Fibroblast of lung (primary cell): ENCODE measurements at regions not wholly inside any gene's neighbourhood (a gene's known extent, or its start where the extent isn't known, plus 50 kb on each side); places are given as distances from the start of the nearest gene placed in this dataset.

Experiments used
- DNase-seq, 2 donors: peaks; one replicate each; pipeline versions ENCODE4 v3.0.0 to v3.0.0-alpha.2; 2010; ENCODE audit warnings: low read depth in 2 of 2
- H2AFZ ChIP-seq: 2 replicates; pipeline ENCODE4 v1.5.1; 2012; ENCODE audit warnings: low read length, control low read depth, inconsistent platforms
- H3K27ac ChIP-seq: 2 replicates; pipeline ENCODE4 v1.5.1; 2011; ENCODE audit warnings: low read length, control low read depth; ENCODE audit not compliant: insufficient read depth
- H3K27me3 ChIP-seq: 2 replicates; pipeline ENCODE4 v1.5.1; 2011; ENCODE audit warnings: mild to moderate bottlenecking, low read length; ENCODE audit not compliant: control insufficient read depth, insufficient read depth
- H3K36me3 ChIP-seq: 2 replicates; pipeline ENCODE4 v1.5.1; 2011; ENCODE audit warnings: low read length; ENCODE audit not compliant: control insufficient read depth, insufficient read depth
- H3K4me1 ChIP-seq: 2 replicates; pipeline ENCODE4 v1.5.1; 2011; ENCODE audit warnings: low read length; ENCODE audit not compliant: control insufficient read depth, insufficient read depth; ENCODE audit errors: extremely low read depth
- H3K4me2 ChIP-seq: 2 replicates; pipeline ENCODE4 v1.5.1; 2011; ENCODE audit warnings: low read length, control low read depth; ENCODE audit not compliant: insufficient read depth; ENCODE audit errors: extremely low read depth
- H3K4me3 ChIP-seq, 4 experiments: fragments of 200-600 bp in 1 of 4; sonication (generic) in 1 of 4; replicated peaks in 1 of 4; 2 replicates each; pipeline ENCODE4 v1.5.1; 2011 to 2016; ENCODE audit warnings: low read length in 4 of 4, low read depth in 3 of 4, mild to moderate bottlenecking in 3 of 4, control low read depth in 2 of 4, inconsistent platforms in 1 of 4, mixed read lengths in 1 of 4; ENCODE audit not compliant: insufficient read depth in 1 of 4; ENCODE audit errors: control extremely low read depth in 1 of 4
- H3K79me2 ChIP-seq: 2 replicates; pipeline ENCODE4 v1.5.1; 2012; ENCODE audit warnings: mild to moderate bottlenecking, low read length, inconsistent platforms; ENCODE audit not compliant: control insufficient read depth, insufficient read depth
- H3K9ac ChIP-seq: 2 replicates; pipeline ENCODE4 v1.5.1; 2011; ENCODE audit warnings: mild to moderate bottlenecking, low read length, control low read depth; ENCODE audit not compliant: insufficient read depth
- H3K9me3 ChIP-seq: 2 replicates; pipeline ENCODE4 v1.5.1; 2012; ENCODE audit warnings: low read depth, low read length; ENCODE audit not compliant: control insufficient read depth, insufficient read depth
- H4K20me1 ChIP-seq: 2 replicates; pipeline ENCODE4 v1.5.1; 2011; ENCODE audit warnings: low read length; ENCODE audit not compliant: control insufficient read depth, insufficient read depth; ENCODE audit errors: extremely low read depth
- EZH2 ChIP-seq: IDR thresholded peaks from 2 replicates; pipeline ENCODE4 v1.5.1; 2012; ENCODE audit warnings: low read length, control low read depth, mild to moderate bottlenecking; ENCODE audit errors: missing control alignments
- TF ChIP-seq, protein P1 (sequence below), 2 donors: IDR thresholded peaks in 1 of 2; conservative IDR thresholded peaks in 1 of 2; 1 replicate in 1 of 2; 2 replicates in 1 of 2; pipeline ENCODE4 v1.5.1; 2011 to 2012; ENCODE audit warnings: low read length in 2 of 2, control low read depth in 1 of 2, inconsistent platforms in 1 of 2, low read depth in 1 of 2, mild to moderate bottlenecking in 1 of 2

DNA sequence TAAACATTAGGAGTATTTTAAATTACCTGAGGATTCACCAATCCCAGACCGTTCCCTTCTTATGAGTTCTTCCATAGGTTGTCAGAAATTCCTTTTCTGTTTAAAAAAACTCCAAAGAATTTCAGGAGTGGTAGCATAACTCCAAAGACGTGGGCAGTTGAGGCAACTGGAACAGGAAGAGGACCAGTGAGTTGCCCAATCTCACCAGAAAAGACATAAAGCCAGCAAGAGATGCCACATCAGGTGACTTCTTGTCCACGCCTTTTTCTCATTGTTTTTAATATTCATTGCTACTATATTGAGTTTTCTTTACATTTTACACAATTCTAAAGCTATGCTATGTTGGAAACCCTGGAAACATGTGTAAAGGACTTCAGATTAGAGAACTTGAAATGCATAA is 88.1 kb upstream of the JAK1 start:
- Histone ChIP-seq H3K4me2 (no peak overlapping the region), H4K20me1 (no peaks in the 10 kb centered on the region), H3K79me2 (no peaks in the 10 kb centered on the region), H3K27ac (no peak overlapping the region), H3K9me3 (no peaks in the 10 kb centered on the region), H3K36me3 (no peaks in the 10 kb centered on the region), H3K27me3 (no peaks in the 10 kb centered on the region), H3K4me3 (no peak overlapping the region), H3K9ac (no peak overlapping the region), H3K4me1 (no peaks in the 10 kb centered on the region), H2AFZ (no peak overlapping the region)
- TF ChIP-seq EZH2 = no peak
- TF ChIP-seq, protein P1, sequence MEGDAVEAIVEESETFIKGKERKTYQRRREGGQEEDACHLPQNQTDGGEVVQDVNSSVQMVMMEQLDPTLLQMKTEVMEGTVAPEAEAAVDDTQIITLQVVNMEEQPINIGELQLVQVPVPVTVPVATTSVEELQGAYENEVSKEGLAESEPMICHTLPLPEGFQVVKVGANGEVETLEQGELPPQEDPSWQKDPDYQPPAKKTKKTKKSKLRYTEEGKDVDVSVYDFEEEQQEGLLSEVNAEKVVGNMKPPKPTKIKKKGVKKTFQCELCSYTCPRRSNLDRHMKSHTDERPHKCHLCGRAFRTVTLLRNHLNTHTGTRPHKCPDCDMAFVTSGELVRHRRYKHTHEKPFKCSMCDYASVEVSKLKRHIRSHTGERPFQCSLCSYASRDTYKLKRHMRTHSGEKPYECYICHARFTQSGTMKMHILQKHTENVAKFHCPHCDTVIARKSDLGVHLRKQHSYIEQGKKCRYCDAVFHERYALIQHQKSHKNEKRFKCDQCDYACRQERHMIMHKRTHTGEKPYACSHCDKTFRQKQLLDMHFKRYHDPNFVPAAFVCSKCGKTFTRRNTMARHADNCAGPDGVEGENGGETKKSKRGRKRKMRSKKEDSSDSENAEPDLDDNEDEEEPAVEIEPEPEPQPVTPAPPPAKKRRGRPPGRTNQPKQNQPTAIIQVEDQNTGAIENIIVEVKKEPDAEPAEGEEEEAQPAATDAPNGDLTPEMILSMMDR (conservative IDR thresholded peaks at IDR 0.05 in 1 of 2, IDR thresholded peaks at IDR 0.05 in 1 of 2; ENCODE audit: low read depth in 1 of 2, low read length in 2 of 2) = no peak
- DNase-seq = no peak

DNA sequence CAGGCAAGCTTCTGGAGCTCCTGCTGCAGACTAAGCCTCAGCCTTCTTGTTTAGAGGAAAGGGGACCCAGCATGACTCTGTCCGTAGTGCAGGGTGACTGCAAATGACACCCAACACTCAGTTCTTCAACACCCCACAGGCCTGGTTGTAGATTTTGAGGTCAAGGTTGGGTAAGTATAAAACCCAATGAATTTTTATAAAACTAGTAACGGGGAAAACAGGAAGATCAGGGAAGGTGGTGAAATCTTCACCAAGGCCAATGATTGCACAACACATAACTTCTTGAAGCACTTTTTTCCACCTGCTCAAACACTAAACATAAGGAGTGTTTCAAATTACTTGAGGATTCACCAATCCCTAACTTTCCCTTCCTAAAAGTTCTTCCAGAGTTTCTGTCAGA is 89.4 kb upstream of the JAK1 start:
- Histone ChIP-seq H3K27me3 (no peaks in the 10 kb centered on the region), H3K9ac (no peak overlapping the region), H2AFZ (no peak overlapping the region), H3K4me1 (no peaks in the 10 kb centered on the region), H4K20me1 (no peaks in the 10 kb centered on the region), H3K79me2 (no peaks in the 10 kb centered on the region), H3K9me3 (no peaks in the 10 kb centered on the region), H3K36me3 (no peaks in the 10 kb centered on the region), H3K4me2 (no peak overlapping the region), H3K27ac (no peak overlapping the region), H3K4me3 (no peak overlapping the region)
- no peak for DNase-seq
- TF ChIP-seq, protein P1 (conservative IDR thresholded peaks at IDR 0.05 in 1 of 2, IDR thresholded peaks at IDR 0.05 in 1 of 2; ENCODE audit: low read depth in 1 of 2, low read length in 2 of 2) = no peak
- TF ChIP-seq EZH2 = no peak

DNA sequence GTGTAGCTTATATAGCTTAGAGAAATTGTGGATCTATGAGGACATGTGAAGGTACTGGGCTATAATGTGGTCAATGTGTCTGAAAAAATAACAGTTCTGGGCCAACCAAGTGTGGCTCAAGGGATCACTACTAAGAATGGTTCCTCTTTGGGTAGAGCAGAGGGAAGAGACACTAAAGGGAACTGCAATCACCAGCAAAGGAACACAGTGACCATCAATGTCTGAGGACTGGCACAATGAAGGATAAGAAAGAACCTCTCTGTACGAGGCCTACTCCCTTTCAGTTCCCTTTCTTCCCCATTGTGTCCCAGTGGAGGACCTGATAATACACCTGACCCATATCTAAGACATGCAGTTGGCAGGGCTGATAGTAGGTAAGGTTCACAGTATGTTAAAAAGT is 89.9 kb upstream of the JAK1 start:
- no peaks in the 10 kb centered on the region for H4K20me1 ChIP-seq
- H3K4me2 ChIP-seq = no peak overlapping the region
- DNase-seq = no peak
- no peaks in the 10 kb centered on the region for H3K9me3 ChIP-seq
- no peaks in the 10 kb centered on the region for H3K27me3 ChIP-seq
- H3K27ac ChIP-seq = no peak overlapping the region
- no peaks in the 10 kb centered on the region for H3K4me1 ChIP-seq
- H3K9ac ChIP-seq = no peak overlapping the region
- TF ChIP-seq, protein P1 (conservative IDR thresholded peaks at IDR 0.05 in 1 of 2, IDR thresholded peaks at IDR 0.05 in 1 of 2; ENCODE audit: low read depth in 1 of 2, low read length in 2 of 2) = no peak
- no peak for TF ChIP-seq EZH2
- no peak overlapping the region for H3K4me3 ChIP-seq
- no peaks in the 10 kb centered on the region for H3K36me3 ChIP-seq
- no peaks in the 10 kb centered on the region for H3K79me2 ChIP-seq
- H2AFZ ChIP-seq = no peak overlapping the region
